ENCODE measurements at regions not wholly inside any gene's neighbourhood (a gene's known extent, or its start where the extent isn't known, plus 50 kb on each side); places are given as distances from the start of the nearest gene placed in this dataset.

DNA sequence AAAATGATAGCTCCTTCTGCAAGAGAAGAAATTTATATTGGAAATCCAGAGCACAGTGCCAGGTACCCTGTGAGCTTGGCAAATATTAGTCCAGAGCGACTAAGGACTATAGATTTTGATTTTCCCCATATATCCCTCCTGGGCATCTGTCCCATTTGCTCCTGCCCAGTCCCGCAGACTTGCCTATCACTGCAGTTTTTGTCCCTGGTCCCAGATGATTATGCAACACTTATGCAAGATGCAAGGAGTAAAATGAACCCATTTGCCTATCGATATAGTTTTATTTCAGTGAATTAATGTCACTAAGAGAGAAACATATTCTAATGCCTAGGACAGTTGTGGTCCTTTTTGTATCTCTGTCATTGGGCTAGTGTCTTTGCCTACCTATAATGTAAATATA is 215.9 kb upstream of the BMP4 start:
- no peaks in the 10 kb centered on the region for H3K9me2 ChIP-seq (ENCODE audit: insufficient read depth, low read length)
- no peaks in the 10 kb centered on the region for H3K27me3 ChIP-seq (ENCODE audit: insufficient read depth, low read depth, low read length)
- H3K4me3 ChIP-seq (ENCODE audit: low read length): no peak overlapping the region
- TF ChIP-seq, protein P1, sequence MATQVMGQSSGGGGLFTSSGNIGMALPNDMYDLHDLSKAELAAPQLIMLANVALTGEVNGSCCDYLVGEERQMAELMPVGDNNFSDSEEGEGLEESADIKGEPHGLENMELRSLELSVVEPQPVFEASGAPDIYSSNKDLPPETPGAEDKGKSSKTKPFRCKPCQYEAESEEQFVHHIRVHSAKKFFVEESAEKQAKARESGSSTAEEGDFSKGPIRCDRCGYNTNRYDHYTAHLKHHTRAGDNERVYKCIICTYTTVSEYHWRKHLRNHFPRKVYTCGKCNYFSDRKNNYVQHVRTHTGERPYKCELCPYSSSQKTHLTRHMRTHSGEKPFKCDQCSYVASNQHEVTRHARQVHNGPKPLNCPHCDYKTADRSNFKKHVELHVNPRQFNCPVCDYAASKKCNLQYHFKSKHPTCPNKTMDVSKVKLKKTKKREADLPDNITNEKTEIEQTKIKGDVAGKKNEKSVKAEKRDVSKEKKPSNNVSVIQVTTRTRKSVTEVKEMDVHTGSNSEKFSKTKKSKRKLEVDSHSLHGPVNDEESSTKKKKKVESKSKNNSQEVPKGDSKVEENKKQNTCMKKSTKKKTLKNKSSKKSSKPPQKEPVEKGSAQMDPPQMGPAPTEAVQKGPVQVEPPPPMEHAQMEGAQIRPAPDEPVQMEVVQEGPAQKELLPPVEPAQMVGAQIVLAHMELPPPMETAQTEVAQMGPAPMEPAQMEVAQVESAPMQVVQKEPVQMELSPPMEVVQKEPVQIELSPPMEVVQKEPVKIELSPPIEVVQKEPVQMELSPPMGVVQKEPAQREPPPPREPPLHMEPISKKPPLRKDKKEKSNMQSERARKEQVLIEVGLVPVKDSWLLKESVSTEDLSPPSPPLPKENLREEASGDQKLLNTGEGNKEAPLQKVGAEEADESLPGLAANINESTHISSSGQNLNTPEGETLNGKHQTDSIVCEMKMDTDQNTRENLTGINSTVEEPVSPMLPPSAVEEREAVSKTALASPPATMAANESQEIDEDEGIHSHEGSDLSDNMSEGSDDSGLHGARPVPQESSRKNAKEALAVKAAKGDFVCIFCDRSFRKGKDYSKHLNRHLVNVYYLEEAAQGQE (IDR thresholded peaks at IDR 0.05; ENCODE audit: borderline replicate concordance): no peak
- TF ChIP-seq MXI1 (conservative IDR thresholded peaks at IDR 0.05; ENCODE audit: poor library complexity, severe bottlenecking) (no peak), POLR2AphosphoS5 (IDR thresholded peaks at IDR 0.05) (no peak), EP300 (conservative IDR thresholded peaks at IDR 0.05; ENCODE audit: poor library complexity, severe bottlenecking) (no peak), TAF1 (IDR thresholded peaks at IDR 0.05; ENCODE audit: low read depth) (no peak), RAD21 (conservative IDR thresholded peaks at IDR 0.05) (no peak), SMC3 (conservative IDR thresholded peaks at IDR 0.05; ENCODE audit: poor library complexity) (no peak), EZH2 (IDR thresholded peaks at IDR 0.05; ENCODE audit: borderline replicate concordance, insufficient read depth, low read length, poor library complexity, severe bottlenecking) (no peak)
- TF ChIP-seq, protein P2, sequence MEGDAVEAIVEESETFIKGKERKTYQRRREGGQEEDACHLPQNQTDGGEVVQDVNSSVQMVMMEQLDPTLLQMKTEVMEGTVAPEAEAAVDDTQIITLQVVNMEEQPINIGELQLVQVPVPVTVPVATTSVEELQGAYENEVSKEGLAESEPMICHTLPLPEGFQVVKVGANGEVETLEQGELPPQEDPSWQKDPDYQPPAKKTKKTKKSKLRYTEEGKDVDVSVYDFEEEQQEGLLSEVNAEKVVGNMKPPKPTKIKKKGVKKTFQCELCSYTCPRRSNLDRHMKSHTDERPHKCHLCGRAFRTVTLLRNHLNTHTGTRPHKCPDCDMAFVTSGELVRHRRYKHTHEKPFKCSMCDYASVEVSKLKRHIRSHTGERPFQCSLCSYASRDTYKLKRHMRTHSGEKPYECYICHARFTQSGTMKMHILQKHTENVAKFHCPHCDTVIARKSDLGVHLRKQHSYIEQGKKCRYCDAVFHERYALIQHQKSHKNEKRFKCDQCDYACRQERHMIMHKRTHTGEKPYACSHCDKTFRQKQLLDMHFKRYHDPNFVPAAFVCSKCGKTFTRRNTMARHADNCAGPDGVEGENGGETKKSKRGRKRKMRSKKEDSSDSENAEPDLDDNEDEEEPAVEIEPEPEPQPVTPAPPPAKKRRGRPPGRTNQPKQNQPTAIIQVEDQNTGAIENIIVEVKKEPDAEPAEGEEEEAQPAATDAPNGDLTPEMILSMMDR (IDR thresholded peaks at IDR 0.05; ENCODE audit: poor library complexity, severe bottlenecking): no peak
- no peak overlapping the region for H3K27ac ChIP-seq (ENCODE audit: low read length)
- no peaks in the 10 kb centered on the region for H3K79me2 ChIP-seq (replicated peaks; ENCODE audit: insufficient read depth, low read length)
- H3K36me3 ChIP-seq (ENCODE audit: insufficient read depth, low read length): no peaks in the 10 kb centered on the region
- H2AFZ ChIP-seq (ENCODE audit: low read depth, low read length): no peak overlapping the region
- no peaks in the 10 kb centered on the region for H3F3A ChIP-seq (ENCODE audit: insufficient read depth, low read length, poor library complexity, severe bottlenecking)
- H3K4me2 ChIP-seq (ENCODE audit: low read length): no peak overlapping the region
- H3K9me3 ChIP-seq (ENCODE audit: low read length): no peaks in the 10 kb centered on the region
- H4K20me1 ChIP-seq (ENCODE audit: insufficient read depth): no peaks in the 10 kb centered on the region
- no peak overlapping the region for H3K9ac ChIP-seq (ENCODE audit: low read length)

GRCh38 chr14:54173802-54174201 is 217.2 kb upstream of the BMP4 start:
- Histone ChIP-seq H3K9ac (ENCODE audit: low read length) (no peak overlapping the region), H2AFZ (ENCODE audit: low read depth, low read length) (no peak overlapping the region), H3K9me2 (ENCODE audit: insufficient read depth, low read length) (no peaks in the 10 kb centered on the region), H3K79me2 (replicated peaks; ENCODE audit: insufficient read depth, low read length) (no peaks in the 10 kb centered on the region), H3K27ac (ENCODE audit: low read length) (no peak overlapping the region), H4K20me1 (ENCODE audit: insufficient read depth) (no peaks in the 10 kb centered on the region), H3K27me3 (ENCODE audit: insufficient read depth, low read depth, low read length) (no peaks in the 10 kb centered on the region), H3F3A (ENCODE audit: insufficient read depth, low read length, poor library complexity, severe bottlenecking) (no peaks in the 10 kb centered on the region), H3K4me3 (ENCODE audit: low read length) (no peak overlapping the region), H3K4me2 (ENCODE audit: low read length) (no peak overlapping the region), H3K36me3 (ENCODE audit: insufficient read depth, low read length) (no peaks in the 10 kb centered on the region), H3K9me3 (ENCODE audit: low read length) (no peaks in the 10 kb centered on the region)
- TF ChIP-seq SMC3 (conservative IDR thresholded peaks at IDR 0.05; ENCODE audit: poor library complexity) (no peak), RAD21 (conservative IDR thresholded peaks at IDR 0.05) (no peak), EZH2 (IDR thresholded peaks at IDR 0.05; ENCODE audit: borderline replicate concordance, insufficient read depth, low read length, poor library complexity, severe bottlenecking) (no peak), EP300 (conservative IDR thresholded peaks at IDR 0.05; ENCODE audit: poor library complexity, severe bottlenecking) (no peak), POLR2AphosphoS5 (IDR thresholded peaks at IDR 0.05) (no peak), TAF1 (IDR thresholded peaks at IDR 0.05; ENCODE audit: low read depth) (no peak), MXI1 (conservative IDR thresholded peaks at IDR 0.05; ENCODE audit: poor library complexity, severe bottlenecking) (no peak)
- TF ChIP-seq, protein P2 (IDR thresholded peaks at IDR 0.05; ENCODE audit: poor library complexity, severe bottlenecking): no peak
- TF ChIP-seq, protein P1 (IDR thresholded peaks at IDR 0.05; ENCODE audit: borderline replicate concordance): no peak

Measured in neural cell (in vitro differentiated cells).